ENCODE measurements at regions not wholly inside any gene's neighbourhood (a gene's known extent, or its start where the extent isn't known, plus 50 kb on each side); places are given as distances from the start of the nearest gene placed in this dataset.

DNA sequence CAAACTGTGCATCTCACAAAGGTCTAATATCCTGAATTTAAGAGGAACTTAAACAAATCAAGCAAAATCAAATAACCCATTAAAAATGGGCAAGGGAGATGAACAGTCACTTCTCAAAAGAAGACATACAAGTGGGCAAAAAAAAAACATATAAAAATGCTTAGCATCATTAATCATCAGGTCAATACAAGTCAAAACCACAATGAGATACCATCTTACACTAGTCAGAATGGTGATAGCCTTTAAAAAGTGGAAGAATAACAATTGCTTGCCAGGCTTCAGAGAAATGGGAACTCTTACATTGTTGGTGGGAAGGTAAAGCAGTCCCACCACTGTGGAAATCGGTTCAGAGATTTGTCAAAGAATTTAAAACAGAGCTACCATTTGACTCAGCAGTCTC, 646.7 kb upstream of the PTCHD4 start:
- TF ChIP-seq FOXM1 (IDR thresholded peaks at IDR 0.05; ENCODE audit: borderline replicate concordance, low read depth) (no peak), TCF12 (IDR thresholded peaks at IDR 0.05; ENCODE audit: low read depth) (no peak), EP300 (IDR thresholded peaks at IDR 0.05; ENCODE audit: borderline replicate concordance) (no peak)

GRCh38 chr6:48755315-48755714, 644.3 kb upstream of the PTCHD4 start:
- no peak for TF ChIP-seq YY1 (IDR thresholded peaks at IDR 0.05; ENCODE audit: low read depth)
- TF ChIP-seq EP300 (IDR thresholded peaks at IDR 0.05; ENCODE audit: borderline replicate concordance), result no peak
- TF ChIP-seq RAD21 (IDR thresholded peaks at IDR 0.05; ENCODE audit: low read depth), result no peak

DNA sequence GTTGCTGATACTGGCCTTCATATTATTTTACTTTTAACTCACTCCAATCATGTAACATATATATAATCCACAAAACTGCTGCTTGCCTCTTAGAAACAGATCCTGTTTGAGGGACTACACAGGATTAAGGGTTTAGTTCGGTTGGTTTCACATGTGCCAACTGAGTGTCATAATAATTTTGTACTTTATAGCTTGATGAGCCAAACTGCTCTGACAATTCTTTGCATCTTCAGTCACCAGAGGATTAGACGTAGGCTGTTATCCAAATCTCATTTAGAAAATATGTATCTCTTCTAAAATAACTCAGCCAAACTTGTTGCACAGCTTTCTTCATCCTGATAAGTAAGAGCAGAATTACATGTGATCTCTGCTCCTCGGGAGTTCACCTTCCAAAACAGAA, 643.6 kb upstream of the PTCHD4 start:
- TF ChIP-seq TAF1 (IDR thresholded peaks at IDR 0.05; ENCODE audit: low read depth) (no peak), YY1 (IDR thresholded peaks at IDR 0.05; ENCODE audit: low read depth) (no peak), EP300 (IDR thresholded peaks at IDR 0.05; ENCODE audit: borderline replicate concordance) (no peak), MAX (IDR thresholded peaks at IDR 0.05) (no peak), EGR1 (IDR thresholded peaks at IDR 0.05) (no peak), TEAD4 (IDR thresholded peaks at IDR 0.05) (no peak), RAD21 (IDR thresholded peaks at IDR 0.05; ENCODE audit: low read depth) (no peak), TCF12 (IDR thresholded peaks at IDR 0.05; ENCODE audit: low read depth) (no peak), CEBPB (IDR thresholded peaks at IDR 0.05) (no peak), NFIC (IDR thresholded peaks at IDR 0.05) (no peak)

DNA sequence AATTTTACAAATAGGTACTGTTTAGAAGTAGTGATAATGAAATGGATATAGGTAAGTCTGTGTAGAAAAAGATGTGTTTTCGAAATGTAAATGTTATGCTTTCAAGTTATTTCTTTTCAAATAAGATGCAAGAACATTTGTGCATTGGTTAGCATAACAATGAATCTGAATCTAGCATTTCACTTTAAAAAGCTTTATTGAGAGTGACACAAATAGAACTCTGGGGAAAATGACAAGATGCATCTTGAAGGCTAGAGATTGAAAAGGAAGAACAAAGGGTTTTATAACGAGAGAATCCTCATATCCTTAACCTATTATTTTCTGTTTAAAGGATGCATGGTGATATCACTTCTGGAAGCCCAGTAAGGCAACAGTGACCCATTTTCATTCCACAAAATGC, 639.9 kb upstream of the PTCHD4 start:
- TF ChIP-seq, protein P1, sequence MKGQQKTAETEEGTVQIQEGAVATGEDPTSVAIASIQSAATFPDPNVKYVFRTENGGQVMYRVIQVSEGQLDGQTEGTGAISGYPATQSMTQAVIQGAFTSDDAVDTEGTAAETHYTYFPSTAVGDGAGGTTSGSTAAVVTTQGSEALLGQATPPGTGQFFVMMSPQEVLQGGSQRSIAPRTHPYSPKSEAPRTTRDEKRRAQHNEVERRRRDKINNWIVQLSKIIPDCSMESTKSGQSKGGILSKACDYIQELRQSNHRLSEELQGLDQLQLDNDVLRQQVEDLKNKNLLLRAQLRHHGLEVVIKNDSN (IDR thresholded peaks at IDR 0.05), result no peak
- TF ChIP-seq TAF1 (IDR thresholded peaks at IDR 0.05; ENCODE audit: low read depth), result no peak
- TF ChIP-seq CEBPB (IDR thresholded peaks at IDR 0.05), result no peak
- no peak for TF ChIP-seq RAD21 (IDR thresholded peaks at IDR 0.05; ENCODE audit: low read depth)
- no peak for TF ChIP-seq YY1 (IDR thresholded peaks at IDR 0.05; ENCODE audit: low read depth)
- no peak for TF ChIP-seq MAX (IDR thresholded peaks at IDR 0.05)
- no peak for TF ChIP-seq ZBTB7A (IDR thresholded peaks at IDR 0.05; ENCODE audit: low read depth)
- TF ChIP-seq NFIC (IDR thresholded peaks at IDR 0.05), result no peak
- no peak for TF ChIP-seq FOXM1 (IDR thresholded peaks at IDR 0.05; ENCODE audit: borderline replicate concordance, low read depth)
- no peak for TF ChIP-seq EP300 (IDR thresholded peaks at IDR 0.05; ENCODE audit: borderline replicate concordance)
- no peak for TF ChIP-seq CREB1 (IDR thresholded peaks at IDR 0.05; ENCODE audit: low read depth)
- TF ChIP-seq EGR1 (IDR thresholded peaks at IDR 0.05), result no peak
- TF ChIP-seq TCF12 (IDR thresholded peaks at IDR 0.05; ENCODE audit: low read depth), result no peak
- no peak for TF ChIP-seq TEAD4 (IDR thresholded peaks at IDR 0.05)

- TF ChIP-seq ZBTB7A (IDR thresholded peaks at IDR 0.05; ENCODE audit: low read depth) (no peak), CEBPB (IDR thresholded peaks at IDR 0.05) (no peak)
These were observed 636.5 kb upstream of the PTCHD4 start for GRCh38 chr6:48747471-48747870.

DNA sequence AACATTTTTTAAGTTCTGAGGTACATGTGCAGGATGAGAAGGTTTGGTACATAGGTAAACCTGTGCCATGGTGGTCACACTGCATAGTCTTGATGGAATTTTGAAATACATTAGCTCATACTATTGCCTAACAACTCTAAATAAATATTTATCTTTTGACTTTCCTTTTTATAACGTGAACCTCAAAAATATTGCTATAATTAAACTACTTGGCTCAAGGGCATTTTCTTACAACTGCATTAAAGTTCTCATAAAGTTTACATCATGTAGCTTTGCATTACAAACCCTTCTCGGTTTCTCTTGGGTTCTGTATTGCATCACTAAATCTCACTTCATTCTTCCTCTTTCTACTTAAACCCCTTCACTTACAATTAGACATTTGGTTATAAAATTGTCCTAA, 636.0 kb upstream of the PTCHD4 start:
- TF ChIP-seq TEAD4 (IDR thresholded peaks at IDR 0.05), result no peak
- no peak for TF ChIP-seq NFIC (IDR thresholded peaks at IDR 0.05)
- TF ChIP-seq TAF1 (IDR thresholded peaks at IDR 0.05; ENCODE audit: low read depth), result no peak
- TF ChIP-seq, protein P1 (IDR thresholded peaks at IDR 0.05), result no peak

DNA sequence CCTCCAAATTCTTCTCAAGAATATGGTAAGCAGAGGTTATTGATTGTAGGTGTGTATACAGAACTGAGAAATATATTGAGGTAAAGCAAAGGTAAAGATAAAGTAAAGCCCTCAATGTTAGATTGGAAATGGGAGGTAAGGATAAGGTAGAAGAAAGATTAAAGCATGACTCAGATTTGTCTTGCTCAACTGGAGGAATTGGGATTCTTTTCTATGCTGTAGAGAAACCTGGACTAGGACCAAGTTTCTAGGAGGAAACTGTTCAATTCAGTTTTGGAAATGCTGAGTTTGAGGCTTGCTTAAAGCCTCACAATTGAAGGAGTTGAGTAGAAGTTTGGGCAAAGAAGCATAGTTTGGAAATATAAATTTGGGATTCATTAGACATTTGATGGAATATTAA, 634.0 kb upstream of the PTCHD4 start:
- TF ChIP-seq EP300 (IDR thresholded peaks at IDR 0.05; ENCODE audit: borderline replicate concordance) (no peak), TCF12 (IDR thresholded peaks at IDR 0.05; ENCODE audit: low read depth) (no peak), RAD21 (IDR thresholded peaks at IDR 0.05; ENCODE audit: low read depth) (no peak), REST (IDR thresholded peaks at IDR 0.05; ENCODE audit: low read depth) (no peak), NFIC (IDR thresholded peaks at IDR 0.05) (no peak), ZBTB7A (IDR thresholded peaks at IDR 0.05; ENCODE audit: low read depth) (no peak), MAX (IDR thresholded peaks at IDR 0.05) (no peak), FOXM1 (IDR thresholded peaks at IDR 0.05; ENCODE audit: borderline replicate concordance, low read depth) (no peak), CEBPB (IDR thresholded peaks at IDR 0.05) (no peak), EGR1 (IDR thresholded peaks at IDR 0.05) (no peak), TEAD4 (IDR thresholded peaks at IDR 0.05) (no peak), TAF1 (IDR thresholded peaks at IDR 0.05; ENCODE audit: low read depth) (no peak)
- TF ChIP-seq, protein P1 (IDR thresholded peaks at IDR 0.05), result no peak

DNA sequence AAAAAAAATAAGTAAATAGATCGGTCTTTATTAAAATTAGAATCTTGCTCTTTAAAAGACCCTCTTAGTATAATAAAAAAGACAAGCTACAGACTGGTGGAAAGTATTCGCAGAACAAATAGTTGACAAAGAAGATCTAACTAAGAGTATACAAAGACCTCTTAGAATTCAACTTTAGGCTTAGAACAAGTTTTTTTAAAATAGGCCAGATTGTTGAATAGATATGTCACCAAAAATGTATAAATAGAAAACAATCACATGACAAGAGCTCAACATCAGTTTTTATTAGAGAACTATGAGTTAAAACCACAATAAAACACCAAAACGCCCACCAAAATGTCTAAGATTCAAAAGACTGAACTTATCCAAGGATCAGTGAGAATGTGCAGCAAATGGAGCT, 632.7 kb upstream of the PTCHD4 start:
- TF ChIP-seq REST (IDR thresholded peaks at IDR 0.05; ENCODE audit: low read depth) (no peak), ZBTB7A (IDR thresholded peaks at IDR 0.05; ENCODE audit: low read depth) (no peak), EGR1 (IDR thresholded peaks at IDR 0.05) (no peak), MAX (IDR thresholded peaks at IDR 0.05) (no peak), NFIC (IDR thresholded peaks at IDR 0.05) (no peak), TAF1 (IDR thresholded peaks at IDR 0.05; ENCODE audit: low read depth) (no peak)

Measured in Ishikawa (cell line).